Testis (tissue), 2 donors: ENCODE measurements at regions not wholly inside any gene's neighbourhood (a gene's known extent, or its start where the extent isn't known, plus 50 kb on each side); places are given as distances from the start of the nearest gene placed in this dataset.

ENCODE experiments used
- DNase-seq: peaks from one replicate; pipeline ENCODE4 v3.0.0-alpha.2; 2019
- H3K27ac ChIP-seq, 2 donors: fragments of 200-600 bp; sonication (generic); one replicate each; pipeline ENCODE4 v1.5.1; 2019
- H3K27me3 ChIP-seq: fragments of 200-600 bp; sonication (generic); one replicate; pipeline ENCODE4 v1.5.1; 2019
- H3K36me3 ChIP-seq: fragments of 200-600 bp; sonication (generic); one replicate; pipeline ENCODE4 v1.5.1; 2017; ENCODE audit warnings: low read depth; ENCODE audit errors: missing control alignments
- H3K4me1 ChIP-seq: fragments of 200-600 bp; sonication (generic); one replicate; pipeline ENCODE4 v1.5.1; 2019
- H3K4me3 ChIP-seq, 2 donors: fragments of 200-600 bp; sonication (generic); one replicate each; pipeline ENCODE4 v1.5.1; 2017 to 2019
- H3K9me3 ChIP-seq: fragments of 200-600 bp; sonication (generic); one replicate; pipeline ENCODE4 v1.5.1; 2017
- CTCF ChIP-seq, 3 experiments: fragments of 450-650 bp in 2 of 3; fragments of 200-600 bp in 1 of 3; sonication (generic) in 1 of 3; IDR thresholded peaks; one replicate each; pipeline ENCODE4 v1.5.1; 2016 to 2019; ENCODE audit warnings: antibody characterized with exemption in 3 of 3, mild to moderate bottlenecking in 2 of 3, moderate library complexity in 1 of 3
- POLR2A ChIP-seq: fragments of 450-650 bp; IDR thresholded peaks from one replicate; pipeline ENCODE4 v1.6.1; 2017; ENCODE audit warnings: antibody characterized with exemption, mild to moderate bottlenecking, moderate library complexity
- whole genome bisulfite sequencing, 2 donors: methylation state at CpG; one replicate each; pipeline ENCODE4 v1.1.5; 2018; 5-methylcytosine and 5-hydroxymethylcytosine counted together
- intact Hi-C: fragments of 100-400 bp; cut with DNase I; formaldehyde crosslinking; loops from one replicate; pipeline ENCODE4 v1.15.1; 2023; ENCODE audit warnings: low total_unique reads

- TF ChIP-seq CTCF (IDR thresholded peaks at IDR 0.05): no peak
- no peak for TF ChIP-seq POLR2A
- intact Hi-C loops: no loop called here
- 58 to 75% methylated on average over 1 of the region's 1 CpG for WGBS, 2 donors
- Histone ChIP-seq H3K4me3 (no peak overlapping the region), H3K4me1 (no peaks in the 10 kb centered on the region), H3K9me3 (no peaks in the 10 kb centered on the region), H3K27ac (no peak overlapping the region), H3K36me3 (no peaks in the 10 kb centered on the region), H3K27me3 (no peaks in the 10 kb centered on the region)
- DNase-seq: no peak
Observed at GRCh38 chr3:159236321-159236720, 434.5 kb downstream of the MFSD1 start.

GRCh38 chr3:159237226-159237625 lies 435.4 kb downstream of the MFSD1 start:
- DNase-seq: no peak
- H3K27ac ChIP-seq: no peak overlapping the region
- intact Hi-C loops: no loop called here
- WGBS, 2 donors: 65 to 74% methylated on average over 3 of the region's 3 CpGs
- TF ChIP-seq CTCF (IDR thresholded peaks at IDR 0.05) (no peak), POLR2A (no peak)
- H3K27me3 ChIP-seq: no peaks in the 10 kb centered on the region
- no peaks in the 10 kb centered on the region for H3K9me3 ChIP-seq
- H3K4me3 ChIP-seq: no peak overlapping the region
- H3K4me1 ChIP-seq: no peaks in the 10 kb centered on the region
- no peaks in the 10 kb centered on the region for H3K36me3 ChIP-seq

- no peaks in the 10 kb centered on the region for H3K9me3 ChIP-seq
- 69 to 79% methylated on average over 2 of the region's 2 CpGs for WGBS, 2 donors
- H3K4me1 ChIP-seq: no peaks in the 10 kb centered on the region
- no peak for DNase-seq
- H3K27ac ChIP-seq: no peak overlapping the region
- intact Hi-C loops: no loop called here
- H3K36me3 ChIP-seq: no peaks in the 10 kb centered on the region
- H3K4me3 ChIP-seq: no peak overlapping the region
- TF ChIP-seq POLR2A (no peak), CTCF (IDR thresholded peaks at IDR 0.05) (no peak)
- H3K27me3 ChIP-seq: no peaks in the 10 kb centered on the region
Observed at GRCh38 chr3:159238646-159239045, 436.8 kb downstream of the MFSD1 start.

- no peaks in the 10 kb centered on the region for H3K27me3 ChIP-seq
- DNase-seq: no peak
- intact Hi-C loops: no loop called here
- no peak overlapping the region for H3K27ac ChIP-seq
- no peak overlapping the region for H3K4me3 ChIP-seq
- H3K4me1 ChIP-seq: no peaks in the 10 kb centered on the region
- H3K36me3 ChIP-seq: no peaks in the 10 kb centered on the region
- H3K9me3 ChIP-seq: no peaks in the 10 kb centered on the region
- no peak for TF ChIP-seq POLR2A
- no peak for TF ChIP-seq CTCF (IDR thresholded peaks at IDR 0.05)
Observed at GRCh38 chr3:159239059-159239458, 437.2 kb downstream of the MFSD1 start.

GRCh38 chr3:159244933-159245332 lies 443.1 kb downstream of the MFSD1 start:
- H3K4me1 ChIP-seq: no peaks in the 10 kb centered on the region
- WGBS, 2 donors: 90 to 93% methylated on average over 4 of the region's 4 CpGs
- H3K27ac ChIP-seq: no peak overlapping the region
- H3K36me3 ChIP-seq: no peaks in the 10 kb centered on the region
- no peaks in the 10 kb centered on the region for H3K27me3 ChIP-seq
- intact Hi-C loops: no loop called here
- TF ChIP-seq POLR2A: no peak
- TF ChIP-seq CTCF (IDR thresholded peaks at IDR 0.05): no peak
- DNase-seq: no peak
- no peaks in the 10 kb centered on the region for H3K9me3 ChIP-seq
- no peak overlapping the region for H3K4me3 ChIP-seq
